Skeletal muscle satellite cell (primary cell): ENCODE measurements at regions not wholly inside any gene's neighbourhood (a gene's known extent, or its start where the extent isn't known, plus 50 kb on each side); places are given as distances from the start of the nearest gene placed in this dataset.

Experiments
- H3K27me3 ChIP-seq: 2 replicates; pipeline ENCODE4 v1.7.0; 2013; ENCODE audit warnings: low read length; ENCODE audit not compliant: control insufficient read depth, insufficient read depth
- H3K36me3 ChIP-seq: 2 replicates; pipeline ENCODE4 v1.7.0; 2013; ENCODE audit warnings: mild to moderate bottlenecking, control low read depth, low read length; ENCODE audit not compliant: insufficient read depth
- H3K4me1 ChIP-seq: 2 replicates; pipeline ENCODE4 v1.7.0; 2013; ENCODE audit warnings: low read length; ENCODE audit not compliant: control insufficient read depth, insufficient read depth
- H3K4me2 ChIP-seq: 2 replicates; pipeline ENCODE4 v1.7.0; 2013; ENCODE audit warnings: mild to moderate bottlenecking, low read length
- H3K4me3 ChIP-seq: 2 replicates; pipeline ENCODE4 v1.7.0; 2013; ENCODE audit warnings: low read length
- H3K9ac ChIP-seq: 2 replicates; pipeline ENCODE4 v1.7.0; 2013; ENCODE audit warnings: mild to moderate bottlenecking, low read depth, low read length, moderate library complexity
- H3K9me3 ChIP-seq: replicated peaks from 2 replicates; pipeline ENCODE4 v1.7.0; 2013; ENCODE audit warnings: mild to moderate bottlenecking, control low read depth, low read length

DNA sequence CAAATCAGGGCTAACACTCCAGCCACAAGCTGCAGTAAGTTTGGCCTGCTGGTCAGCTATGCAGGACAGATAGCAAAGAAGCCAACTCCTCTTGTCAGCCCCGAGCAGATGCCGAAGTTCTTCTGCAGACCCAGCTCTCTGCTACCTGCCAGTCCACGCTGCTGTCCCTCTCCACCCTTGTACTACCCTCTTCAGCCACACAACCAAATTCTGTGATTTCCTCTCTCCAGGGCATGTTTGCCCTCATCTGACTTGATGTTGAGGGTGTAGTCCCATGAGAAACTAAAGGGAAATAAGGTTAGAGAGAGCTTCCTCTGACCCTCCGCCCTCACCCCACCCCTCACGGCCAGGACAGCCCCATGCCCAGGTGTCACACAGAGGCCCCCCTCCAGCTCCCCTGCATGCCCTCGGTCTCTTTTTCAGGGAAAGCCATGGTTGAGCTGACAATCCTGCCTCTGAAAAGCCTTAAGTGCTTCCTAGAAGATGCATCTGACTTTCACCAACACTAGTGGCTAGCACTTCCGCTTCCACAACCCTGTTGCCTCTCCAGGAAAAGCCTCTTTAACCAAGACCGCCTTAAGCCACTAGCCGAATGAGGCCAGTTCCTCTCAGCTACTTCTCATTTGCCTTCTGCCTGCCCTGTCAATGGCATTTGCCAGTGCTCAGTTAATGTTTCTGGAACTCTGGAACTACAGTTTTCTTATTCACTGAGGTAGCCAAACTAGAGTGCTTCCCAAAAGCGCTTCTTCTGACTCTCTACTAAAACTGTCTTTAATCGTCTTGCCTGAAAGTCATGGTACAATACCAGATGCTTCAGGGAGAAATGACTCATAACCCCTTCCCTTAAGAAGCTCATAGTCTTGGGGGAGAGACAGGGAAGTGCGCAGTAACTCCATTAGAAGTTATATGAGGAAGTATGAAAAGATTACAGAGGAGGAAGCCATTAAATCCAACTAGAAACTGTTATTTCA is 300.4 kb upstream of the STT3B start:
- H3K4me3 ChIP-seq: no peak overlapping the region
- no peaks in the 10 kb centered on the region for H3K36me3 ChIP-seq
- H3K27me3 ChIP-seq: peaks cover 3% of the 10 kb centered on the region
- no peak overlapping the region for H3K4me2 ChIP-seq
- no peak overlapping the region for H3K9ac ChIP-seq
- H3K4me1 ChIP-seq: peaks cover 6% of the 10 kb centered on the region
- H3K9me3 ChIP-seq: no peaks in the 10 kb centered on the region

DNA sequence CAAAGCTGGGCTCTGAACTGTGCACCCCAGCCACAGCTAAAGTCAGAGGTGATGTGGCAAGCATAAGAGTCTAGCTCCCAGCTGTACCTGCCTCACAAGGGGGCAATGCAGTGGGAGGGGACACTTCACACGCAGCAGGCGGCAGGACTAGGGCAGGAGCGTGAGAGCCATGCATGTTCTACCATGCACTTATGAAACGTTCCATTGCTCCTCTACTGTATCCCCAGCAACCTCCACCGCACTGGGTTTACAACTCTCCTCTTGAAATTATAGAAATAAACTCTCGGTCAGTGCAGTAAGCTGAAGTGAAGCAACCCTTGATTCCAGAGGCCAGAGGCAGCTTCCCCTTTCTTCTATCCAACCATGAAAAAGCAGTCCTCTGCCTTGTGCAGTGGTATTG is 298.6 kb upstream of the STT3B start:
- H3K4me1 ChIP-seq: peaks cover 6% of the 10 kb centered on the region
- no peak overlapping the region for H3K4me3 ChIP-seq
- no peak overlapping the region for H3K9ac ChIP-seq
- H3K4me2 ChIP-seq: no peak overlapping the region
- no peaks in the 10 kb centered on the region for H3K36me3 ChIP-seq
- no peaks in the 10 kb centered on the region for H3K9me3 ChIP-seq
- peaks cover 5% of the 10 kb centered on the region for H3K27me3 ChIP-seq

DNA sequence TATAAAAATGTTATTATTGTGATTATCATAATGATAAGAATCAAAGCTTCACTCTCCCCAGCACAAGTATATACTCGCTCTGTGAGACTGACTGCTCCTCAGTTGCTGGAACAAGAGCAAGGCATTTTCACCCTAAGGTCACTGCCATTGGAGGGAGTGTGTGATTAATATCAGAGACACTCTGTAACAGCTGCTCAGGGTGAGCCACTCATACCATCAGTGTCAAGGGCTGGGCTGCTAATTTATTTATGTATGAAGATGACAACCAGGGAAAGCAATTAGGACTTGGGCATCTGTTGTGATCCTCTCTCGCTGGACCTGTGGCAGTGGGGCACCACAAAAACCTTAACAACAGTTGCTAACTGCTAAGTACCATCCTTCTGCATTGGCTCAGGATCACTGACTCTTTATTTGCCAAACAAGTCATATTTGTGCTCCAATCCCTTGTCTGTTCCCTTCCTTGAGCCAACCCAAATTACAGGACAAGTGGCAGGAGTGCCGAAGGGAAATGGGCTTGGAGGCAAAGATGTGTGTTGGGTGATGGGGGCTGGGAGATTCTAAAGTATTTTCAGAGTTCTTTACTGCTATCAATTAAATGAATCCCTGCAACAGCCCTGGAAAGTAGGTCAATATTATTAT is 297.5 kb upstream of the STT3B start:
- H3K4me1 ChIP-seq: peaks cover 6% of the 10 kb centered on the region
- H3K9me3 ChIP-seq: no peaks in the 10 kb centered on the region
- no peaks in the 10 kb centered on the region for H3K36me3 ChIP-seq
- H3K4me3 ChIP-seq: no peak overlapping the region
- no peak overlapping the region for H3K4me2 ChIP-seq
- peaks cover 5% of the 10 kb centered on the region for H3K27me3 ChIP-seq
- H3K9ac ChIP-seq: no peak overlapping the region

DNA sequence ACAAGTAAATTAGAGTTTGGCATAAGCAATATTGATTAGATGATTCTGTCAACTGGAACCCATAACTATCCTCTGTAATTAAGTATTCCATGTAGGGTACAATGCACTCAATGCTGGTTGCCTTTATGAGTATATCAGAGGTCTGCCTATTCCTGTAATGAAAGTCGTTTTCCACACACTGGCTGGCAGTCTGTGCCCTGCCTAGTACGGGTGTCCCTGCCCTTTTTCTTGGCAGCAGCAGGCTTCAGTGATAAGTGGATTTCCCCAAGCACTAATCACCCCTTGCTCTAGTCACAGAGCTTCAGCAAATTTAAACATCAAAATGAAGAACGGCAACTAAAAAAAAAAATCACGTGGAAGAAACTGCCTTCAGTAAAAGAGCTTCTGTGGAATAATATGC is 294.8 kb upstream of the STT3B start:
- Histone ChIP-seq H3K36me3 (no peaks in the 10 kb centered on the region), H3K9ac (no peak overlapping the region), H3K4me2 (no peak overlapping the region), H3K9me3 (no peaks in the 10 kb centered on the region), H3K4me3 (no peak overlapping the region), H3K4me1 (peaks cover 1% of the 10 kb centered on the region), H3K27me3 (peaks cover 5% of the 10 kb centered on the region)

DNA sequence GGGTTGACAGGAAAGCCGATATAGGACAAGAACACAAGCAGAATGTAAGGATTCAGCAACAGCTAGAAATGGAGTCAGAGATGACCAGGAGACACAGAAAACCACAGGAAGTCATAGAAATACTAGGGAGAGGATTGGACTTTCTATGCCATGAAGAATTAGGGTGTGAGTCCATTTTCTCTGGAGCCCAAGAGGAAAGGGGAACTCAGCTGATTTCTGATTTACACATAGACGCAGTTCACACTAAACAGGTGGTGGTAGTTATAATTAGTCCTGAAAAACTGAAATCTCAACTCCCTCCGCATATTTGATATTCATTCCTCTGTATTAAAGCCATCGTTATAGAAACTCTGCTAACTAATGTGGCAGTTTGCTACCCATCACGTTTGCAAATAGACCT is 292.7 kb upstream of the STT3B start:
- no peak overlapping the region for H3K4me2 ChIP-seq
- H3K9ac ChIP-seq: no peak overlapping the region
- H3K4me3 ChIP-seq: no peak overlapping the region
- H3K4me1 ChIP-seq: no peaks in the 10 kb centered on the region
- H3K27me3 ChIP-seq: peaks cover 5% of the 10 kb centered on the region
- H3K36me3 ChIP-seq: no peaks in the 10 kb centered on the region
- H3K9me3 ChIP-seq: no peaks in the 10 kb centered on the region

DNA sequence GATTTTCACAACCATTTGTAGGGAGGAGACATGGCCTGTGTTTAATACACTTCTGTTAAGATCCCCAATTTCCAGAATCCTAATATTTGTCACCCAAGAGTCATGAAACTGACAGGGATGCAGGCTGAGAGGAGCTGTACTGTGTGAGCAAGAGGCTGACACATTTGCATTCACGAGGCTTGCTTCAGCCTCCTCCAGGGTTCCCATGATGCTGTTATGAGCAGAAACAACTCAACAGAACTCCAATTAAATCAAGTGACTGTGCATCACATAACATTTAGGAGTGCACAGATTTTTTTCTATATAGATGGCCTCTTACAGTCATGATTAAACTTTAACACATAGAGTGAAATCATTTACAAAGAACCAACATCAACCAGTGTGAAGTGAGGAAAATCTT is 292.3 kb upstream of the STT3B start:
- Histone ChIP-seq H3K9ac (no peak overlapping the region), H3K4me3 (no peak overlapping the region), H3K4me2 (no peak overlapping the region), H3K4me1 (no peaks in the 10 kb centered on the region), H3K36me3 (no peaks in the 10 kb centered on the region), H3K27me3 (peaks cover 5% of the 10 kb centered on the region), H3K9me3 (no peaks in the 10 kb centered on the region)

DNA sequence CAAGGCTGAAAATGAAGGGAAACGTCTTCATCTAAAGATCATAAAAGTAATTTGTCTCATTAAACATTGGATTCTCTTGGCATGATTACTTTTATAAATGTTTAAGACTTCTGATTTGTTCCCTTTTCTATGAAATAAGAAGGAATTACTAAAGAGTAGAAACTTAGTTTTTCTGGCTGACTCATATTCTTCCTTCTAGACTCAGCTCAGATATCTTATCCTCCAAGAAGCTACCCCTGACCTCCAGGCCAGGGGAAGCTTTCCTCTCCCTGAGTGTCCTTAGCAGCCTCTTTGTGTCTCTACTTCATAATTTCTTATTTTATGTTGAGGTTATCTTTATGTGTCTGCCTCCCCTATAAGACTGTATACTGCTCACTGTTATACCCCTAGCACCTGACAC is 291.9 kb upstream of the STT3B start:
- Histone ChIP-seq H3K9ac (no peak overlapping the region), H3K4me2 (no peak overlapping the region), H3K4me1 (no peaks in the 10 kb centered on the region)

DNA sequence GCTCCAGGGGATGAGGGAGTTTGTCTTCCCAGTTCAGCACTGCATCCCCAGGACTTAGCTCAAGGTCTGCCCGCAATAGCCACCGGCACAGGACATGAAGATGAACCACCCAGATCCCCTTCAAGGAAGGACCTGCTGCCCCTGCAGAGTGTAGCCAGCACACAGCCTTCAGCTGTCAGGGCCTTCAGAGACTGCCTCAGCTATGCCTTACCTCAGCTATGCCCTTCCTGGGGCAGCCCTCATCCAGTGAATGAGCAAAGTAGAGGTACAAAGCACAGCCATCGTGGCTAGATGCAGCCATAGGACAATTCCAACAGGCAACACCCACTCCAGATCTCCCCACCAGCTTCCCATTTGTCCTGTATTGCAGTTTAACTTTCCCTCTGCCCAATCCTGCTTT is 291.2 kb upstream of the STT3B start:
- Histone ChIP-seq H3K27me3 (peaks cover 8% of the 10 kb centered on the region), H3K36me3 (no peaks in the 10 kb centered on the region), H3K9me3 (no peaks in the 10 kb centered on the region), H3K4me1 (no peaks in the 10 kb centered on the region), H3K4me3 (no peak overlapping the region), H3K9ac (no peak overlapping the region), H3K4me2 (no peak overlapping the region)

More for the DNA sequence above, 291.9 kb upstream of the STT3B start:
- H3K36me3 ChIP-seq: no peaks in the 10 kb centered on the region
- H3K27me3 ChIP-seq: peaks cover 5% of the 10 kb centered on the region
- no peaks in the 10 kb centered on the region for H3K9me3 ChIP-seq
- H3K4me3 ChIP-seq: no peak overlapping the region

DNA sequence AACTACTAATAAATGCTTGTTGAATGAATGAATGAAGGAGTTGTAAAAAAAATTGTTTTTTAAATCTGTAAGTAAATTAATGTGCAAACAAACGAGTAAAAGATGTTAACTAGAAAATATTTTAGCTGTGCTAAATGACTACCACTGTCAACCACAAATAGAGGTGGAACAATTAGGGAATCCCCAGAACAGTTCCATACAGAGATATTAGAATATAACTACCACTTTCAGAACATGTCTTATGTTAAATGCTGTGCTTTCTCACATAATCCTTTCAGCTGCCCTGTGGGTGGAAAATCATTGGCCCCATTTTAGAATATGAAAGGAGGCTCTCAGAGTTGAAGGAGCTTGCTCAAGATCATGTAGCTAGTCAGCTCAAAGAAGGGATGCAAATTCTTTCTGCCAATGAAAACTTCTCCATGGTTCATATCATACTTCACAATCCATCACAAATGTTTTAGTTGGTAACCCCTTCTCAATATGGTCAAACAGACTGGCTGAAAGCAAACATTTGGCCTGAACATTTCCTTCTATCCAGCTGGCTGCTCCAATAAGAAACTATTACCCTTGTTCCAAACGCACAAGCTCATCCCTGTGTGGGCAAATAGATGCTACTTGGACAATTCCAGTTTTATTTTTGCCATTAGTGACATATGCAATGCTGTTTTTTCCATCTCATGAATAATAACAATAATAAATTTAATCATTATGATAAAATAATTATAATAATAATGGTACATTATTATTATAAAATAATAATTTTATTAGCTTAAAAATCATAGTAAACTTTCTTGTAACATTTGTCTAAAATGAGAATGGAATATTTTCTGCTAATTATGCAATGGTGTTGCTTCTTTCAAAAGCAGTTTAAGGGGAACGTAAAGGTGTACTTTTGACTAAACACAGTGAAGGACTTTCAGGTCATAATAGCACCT is 290.4 kb upstream of the STT3B start:
- Histone ChIP-seq H3K4me2 (no peak overlapping the region), H3K27me3 (peaks cover 5% of the 10 kb centered on the region), H3K4me3 (no peak overlapping the region), H3K9me3 (no peaks in the 10 kb centered on the region), H3K36me3 (no peaks in the 10 kb centered on the region), H3K9ac (no peak overlapping the region), H3K4me1 (no peaks in the 10 kb centered on the region)

DNA sequence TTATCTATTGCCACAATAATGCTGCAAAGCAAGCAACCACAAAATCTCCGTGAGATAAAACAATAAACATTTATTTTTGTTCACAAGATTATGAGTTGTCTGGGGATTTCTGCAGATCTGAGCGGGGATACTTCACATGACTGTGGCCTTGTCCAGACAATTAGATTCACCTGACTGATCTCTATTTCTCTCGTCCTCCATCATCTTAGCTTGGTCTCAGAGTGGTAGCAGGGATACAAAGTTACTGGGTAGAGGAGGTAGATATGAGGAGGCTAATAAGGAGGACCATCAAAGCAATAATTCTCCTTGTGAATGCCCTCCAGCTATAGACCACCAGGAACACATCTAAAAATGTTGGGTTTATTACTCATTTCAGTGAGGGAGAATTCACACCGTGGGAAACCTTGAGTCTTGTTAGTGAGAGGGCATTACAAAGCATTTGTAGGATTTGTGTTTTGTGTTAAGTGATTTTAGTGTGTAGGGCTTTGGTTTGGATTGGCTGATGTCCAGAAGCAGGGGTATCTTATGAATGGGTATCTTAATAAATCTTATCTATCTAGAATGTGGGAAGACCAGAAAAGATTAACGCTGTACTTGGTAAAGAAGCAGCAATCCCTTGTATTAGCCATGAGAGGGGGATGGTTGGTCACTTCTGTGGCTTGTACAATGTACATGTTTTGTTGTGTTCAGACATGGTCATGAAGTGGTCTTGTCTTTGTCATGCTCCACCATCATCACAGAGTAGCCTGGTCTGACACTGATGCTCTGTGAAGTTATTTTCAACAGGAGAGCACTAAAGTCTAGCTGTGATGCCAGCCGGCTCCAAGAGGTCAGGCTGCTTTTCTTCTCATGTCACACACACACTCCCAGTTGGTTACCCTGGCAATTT is 287.6 kb upstream of the STT3B start:
- Histone ChIP-seq H3K4me1 (no peaks in the 10 kb centered on the region), H3K36me3 (no peaks in the 10 kb centered on the region), H3K27me3 (peaks cover 2% of the 10 kb centered on the region), H3K4me3 (no peak overlapping the region), H3K4me2 (no peak overlapping the region), H3K9me3 (no peaks in the 10 kb centered on the region), H3K9ac (no peak overlapping the region)
